GM10248 (cell line): ENCODE measurements at regions not wholly inside any gene's neighbourhood (a gene's known extent, or its start where the extent isn't known, plus 50 kb on each side); places are given as distances from the start of the nearest gene placed in this dataset.

ENCODE experiments used
- CTCF ChIA-PET: fragments of 300-600 bp; sonication (Branson Sonifier 250); formaldehyde crosslinking; extraction: SDS; loops from one replicate; lab custom pipeline; 2021; ENCODE audit warnings: antibody characterized with exemption; lab: Yijun Ruan, JAX
- POLR2A ChIA-PET: fragments of 350-650 bp; sonication (Branson Sonifier 250); formaldehyde crosslinking; extraction: SDS; loops from one replicate; lab custom pipeline; 2020; ENCODE audit warnings: antibody characterized with exemption; lab: Yijun Ruan, JAX
- DNase-seq: peaks from one replicate; pipeline ENCODE4 v3.0.0; 2012; ENCODE audit errors: extremely low spot score
- TF ChIP-seq, protein P1 (sequence below): IDR thresholded peaks from 2 replicates; pipeline ENCODE4 v1.5.1; 2012; ENCODE audit warnings: mild to moderate bottlenecking, low read depth; ENCODE audit errors: extremely low read depth, missing control alignments, control extremely low read depth

DNA sequence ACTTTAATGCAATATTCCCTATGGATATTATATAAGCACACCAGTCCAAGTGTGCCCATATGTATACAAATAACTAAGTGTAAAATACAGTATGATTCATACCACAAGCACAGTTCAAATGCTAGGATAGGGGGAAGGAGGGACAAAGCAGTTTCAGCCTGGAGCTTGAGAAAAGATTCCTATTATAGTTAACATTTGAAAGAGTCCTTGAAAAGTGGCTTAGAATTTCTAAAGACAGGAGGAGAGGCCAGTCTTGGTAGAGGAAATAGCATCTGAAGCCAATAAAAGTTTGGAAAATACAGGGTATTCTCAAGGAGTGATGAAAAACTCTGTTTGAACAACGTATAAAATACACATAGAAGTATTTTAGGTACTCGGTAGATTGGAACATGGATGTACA is 173.4 kb upstream of the CWC22 start:
- ChIA-PET CTCF (no interaction called here), POLR2A (no interaction called here)
- DNase-seq = no peak
- TF ChIP-seq, protein P1, sequence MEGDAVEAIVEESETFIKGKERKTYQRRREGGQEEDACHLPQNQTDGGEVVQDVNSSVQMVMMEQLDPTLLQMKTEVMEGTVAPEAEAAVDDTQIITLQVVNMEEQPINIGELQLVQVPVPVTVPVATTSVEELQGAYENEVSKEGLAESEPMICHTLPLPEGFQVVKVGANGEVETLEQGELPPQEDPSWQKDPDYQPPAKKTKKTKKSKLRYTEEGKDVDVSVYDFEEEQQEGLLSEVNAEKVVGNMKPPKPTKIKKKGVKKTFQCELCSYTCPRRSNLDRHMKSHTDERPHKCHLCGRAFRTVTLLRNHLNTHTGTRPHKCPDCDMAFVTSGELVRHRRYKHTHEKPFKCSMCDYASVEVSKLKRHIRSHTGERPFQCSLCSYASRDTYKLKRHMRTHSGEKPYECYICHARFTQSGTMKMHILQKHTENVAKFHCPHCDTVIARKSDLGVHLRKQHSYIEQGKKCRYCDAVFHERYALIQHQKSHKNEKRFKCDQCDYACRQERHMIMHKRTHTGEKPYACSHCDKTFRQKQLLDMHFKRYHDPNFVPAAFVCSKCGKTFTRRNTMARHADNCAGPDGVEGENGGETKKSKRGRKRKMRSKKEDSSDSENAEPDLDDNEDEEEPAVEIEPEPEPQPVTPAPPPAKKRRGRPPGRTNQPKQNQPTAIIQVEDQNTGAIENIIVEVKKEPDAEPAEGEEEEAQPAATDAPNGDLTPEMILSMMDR = no peak

DNA sequence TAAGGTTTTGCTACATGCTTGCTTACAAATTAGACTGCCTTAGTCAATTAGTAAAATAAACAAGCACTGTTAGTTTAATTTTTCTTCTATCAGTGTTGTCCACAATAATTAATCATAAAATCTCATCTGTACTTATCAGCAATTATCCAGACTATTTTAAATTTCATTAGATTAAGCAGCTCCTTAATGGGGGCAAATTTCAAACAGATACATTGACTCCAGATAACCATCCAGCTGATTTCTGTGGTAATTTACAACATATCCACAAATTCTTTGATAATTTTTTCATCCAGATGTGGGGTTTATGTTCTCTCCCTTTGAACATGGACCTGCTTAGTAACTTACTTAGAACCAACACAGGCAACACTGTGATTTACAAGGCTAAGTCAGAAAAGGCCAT is 170.4 kb upstream of the CWC22 start:
- no peak for DNase-seq
- ChIA-PET POLR2A (no interaction called here), CTCF (interaction anchor here (0.9 kb wide), 1 partner anchor 10 kb away, joined by 3 read pairs; no protein-coding TSS in a partner anchor)
- TF ChIP-seq, protein P1 = no peak

DNA sequence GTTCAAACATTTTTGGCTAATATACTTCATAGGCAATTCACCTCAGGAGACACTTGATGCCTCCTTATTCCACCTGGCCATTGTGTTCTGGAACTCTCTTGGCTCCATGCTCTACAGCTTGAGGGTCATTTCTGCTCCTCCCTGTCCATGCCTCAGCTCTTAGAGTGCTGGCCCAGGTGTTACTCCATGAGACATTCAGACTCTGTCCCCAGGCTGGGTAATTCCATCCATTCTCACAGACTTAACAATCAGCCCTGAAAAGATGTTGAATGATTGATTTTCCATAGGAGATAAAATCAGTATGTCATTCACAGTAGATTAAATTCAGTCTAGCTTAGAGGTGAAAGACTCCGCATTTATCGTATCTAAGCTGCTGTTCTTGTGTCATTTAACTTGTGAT is 168.6 kb upstream of the CWC22 start:
- no peak for DNase-seq
- ChIA-PET CTCF (interaction anchor here (1.1 kb wide), 1 partner anchor 34 kb away, joined by 3 read pairs; no protein-coding TSS in a partner anchor), POLR2A (no interaction called here)
- TF ChIP-seq, protein P1 = no peak

DNA sequence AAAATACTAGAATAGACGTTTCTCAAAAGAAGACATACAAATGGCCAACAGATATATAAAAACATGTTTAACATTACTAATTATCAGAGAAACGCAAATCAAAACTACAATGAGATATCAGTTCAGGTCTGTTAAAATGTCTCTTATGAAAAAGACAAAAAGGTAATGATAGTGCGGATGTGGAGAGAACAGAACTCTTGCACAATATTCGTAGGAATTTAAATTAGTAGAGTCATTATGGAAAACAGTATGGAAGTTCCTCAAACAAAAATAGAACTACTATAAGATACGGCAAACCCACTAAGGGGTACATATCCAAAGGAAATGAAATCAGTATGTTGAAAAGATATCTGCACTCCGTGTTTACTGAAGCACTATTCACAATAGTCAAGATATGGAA is 167.5 kb upstream of the CWC22 start:
- TF ChIP-seq, protein P1 = no peak
- ChIA-PET POLR2A (no interaction called here), CTCF (no interaction called here)

DNA sequence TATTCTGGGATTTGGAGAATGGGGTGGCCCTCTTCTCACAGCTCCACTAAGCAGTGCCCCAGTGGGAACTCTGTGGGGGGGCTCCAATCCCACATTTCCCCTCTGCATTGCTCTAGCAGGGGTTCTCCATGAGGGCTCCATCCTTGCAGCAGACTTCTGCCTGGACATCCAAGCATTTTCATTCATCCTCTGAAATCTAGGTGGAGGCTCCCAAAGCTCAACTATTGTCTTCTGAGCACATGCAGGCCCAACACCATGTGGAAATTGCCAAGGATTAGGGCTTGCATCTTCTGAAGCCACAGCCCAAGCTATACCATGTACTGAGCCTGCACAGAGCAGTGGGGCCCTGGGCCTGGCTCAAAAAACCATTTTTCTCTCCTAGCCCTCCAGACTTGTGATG is 162.4 kb upstream of the CWC22 start:
- no peak for DNase-seq
- TF ChIP-seq, protein P1 = no peak
- ChIA-PET POLR2A (no interaction called here), CTCF (no interaction called here)

More for the DNA sequence above, 167.5 kb upstream of the CWC22 start:
- DNase-seq = no peak

DNA sequence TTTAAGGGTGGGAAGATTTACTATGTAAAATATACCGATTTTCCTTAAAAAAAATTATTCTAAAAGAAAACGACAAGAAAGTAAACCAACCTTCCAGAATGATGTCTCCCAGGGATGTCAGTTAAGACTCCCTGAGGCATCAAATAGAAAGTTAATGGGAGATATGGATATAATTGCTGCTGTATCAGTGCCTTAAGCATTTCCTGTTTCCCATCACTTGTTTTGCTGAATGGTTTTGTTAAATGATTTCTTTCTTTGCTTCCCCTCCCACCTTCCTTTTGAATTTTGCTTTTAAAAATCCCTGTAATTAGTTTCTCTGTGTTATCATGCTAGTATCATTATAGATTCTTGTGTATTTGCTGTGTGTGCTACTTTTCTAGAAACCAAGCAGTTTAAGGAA is 154.3 kb upstream of the CWC22 start:
- no peak for DNase-seq
- POLR2A ChIA-PET = no interaction called here
- TF ChIP-seq, protein P1 = no peak
- CTCF ChIA-PET = no interaction called here

DNA sequence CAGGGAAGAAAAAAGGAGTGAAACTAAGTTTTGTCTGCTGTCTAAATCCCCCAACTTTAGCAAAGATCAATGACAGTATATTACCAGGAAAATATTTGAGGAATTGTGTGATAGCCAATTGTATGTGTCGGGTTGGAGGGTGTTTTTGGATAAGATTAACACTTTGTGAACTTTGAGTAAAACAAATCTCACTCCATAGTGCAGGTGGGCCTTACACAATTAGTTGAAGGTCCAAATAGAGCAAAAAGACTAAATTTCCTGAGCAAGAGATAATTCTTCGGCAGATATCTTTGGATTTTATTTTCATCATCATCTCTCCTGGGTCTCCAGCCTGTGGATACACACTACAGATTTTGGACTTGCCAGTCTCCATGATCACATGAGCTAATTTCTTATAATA is 152.8 kb upstream of the CWC22 start:
- ChIA-PET CTCF (no interaction called here), POLR2A (no interaction called here)
- DNase-seq = no peak
- TF ChIP-seq, protein P1 = no peak
